Stomach (tissue), 4 donors: ENCODE measurements at regions not wholly inside any gene's neighbourhood (a gene's known extent, or its start where the extent isn't known, plus 50 kb on each side); places are given as distances from the start of the nearest gene placed in this dataset.

ENCODE experiments used
- CTCF ChIP-seq, 7 experiments: fragments of 450-650 bp in 4 of 7; fragments of 200-600 bp in 3 of 7; sonication (generic) in 3 of 7; IDR thresholded peaks; one replicate each; pipeline ENCODE4 v1.5.1; 2016 to 2019; ENCODE audit warnings: antibody characterized with exemption in 7 of 7, control low read depth in 2 of 7, mild to moderate bottlenecking in 1 of 7
- EP300 ChIP-seq: sonication (generic); formaldehyde crosslinking; IDR thresholded peaks from one replicate; pipeline ENCODE4 v1.6.1; 2017; ENCODE audit warnings: antibody characterized with exemption
- POLR2A ChIP-seq, 4 donors: fragments of 450-650 bp; IDR thresholded peaks; one replicate each; pipeline ENCODE4 v1.6.1; 2016; ENCODE audit warnings: antibody characterized with exemption in 4 of 4, control low read depth in 2 of 4, mild to moderate bottlenecking in 1 of 4, moderate library complexity in 1 of 4
- POLR2AphosphoS5 ChIP-seq, 3 donors: sonication (generic); formaldehyde crosslinking; IDR thresholded peaks; one replicate each; pipeline ENCODE4 v1.6.1; 2016; ENCODE audit warnings: antibody characterized with exemption in 3 of 3

- TF ChIP-seq CTCF (IDR thresholded peaks at IDR 0.05) (no peak), POLR2AphosphoS5 (IDR thresholded peaks at IDR 0.05) (no peak), POLR2A (IDR thresholded peaks at IDR 0.05) (no peak), EP300 (no peak)
These were observed 63.1 kb downstream of the MTNR1B start for GRCh38 chr11:93032580-93032979.
